Keratinocyte (primary cell): ENCODE measurements at regions not wholly inside any gene's neighbourhood (a gene's known extent, or its start where the extent isn't known, plus 50 kb on each side); places are given as distances from the start of the nearest gene placed in this dataset.

Source experiments
- DNase-seq: peaks from one replicate; pipeline ENCODE4 v3.0.0-alpha.2; 2011; ENCODE audit warnings: low read depth, missing footprints, low spot score
- FAIRE-seq: peaks from 2 replicates; lab custom pipeline; 2011; peaks lifted over from hg19 to GRCh38; lab: Jason Lieb, UNC
- H2AFZ ChIP-seq: 2 replicates; pipeline ENCODE4 v1.6.0; 2012; ENCODE audit warnings: low read length, control low read depth, inconsistent platforms; ENCODE audit not compliant: control insufficient read depth
- H3K27ac ChIP-seq: 2 replicates; pipeline ENCODE4 v1.5.1; 2011; ENCODE audit warnings: low read length; ENCODE audit not compliant: control insufficient read depth, insufficient read depth
- H3K27me3 ChIP-seq: 3 replicates; pipeline ENCODE4 v1.6.0; 2011; ENCODE audit warnings: low read length; ENCODE audit not compliant: control insufficient read depth, insufficient read depth; ENCODE audit errors: extremely low read depth
- H3K36me3 ChIP-seq, 2 experiments: 2 replicates in 1 of 2; 3 replicates in 1 of 2; pipeline ENCODE4 v1.5.1; 2011; ENCODE audit warnings: low read length in 2 of 2, mild to moderate bottlenecking in 1 of 2; ENCODE audit not compliant: control insufficient read depth in 2 of 2, insufficient read depth in 2 of 2; ENCODE audit errors: extremely low read depth in 1 of 2
- H3K4me1 ChIP-seq: 3 replicates; pipeline ENCODE4 v1.5.1; 2011; ENCODE audit warnings: low read length; ENCODE audit not compliant: control insufficient read depth, insufficient read depth; ENCODE audit errors: extremely low read depth
- H3K4me2 ChIP-seq: 3 replicates; pipeline ENCODE4 v1.6.0; 2011; ENCODE audit warnings: low read depth, low read length; ENCODE audit not compliant: control insufficient read depth, insufficient read depth; ENCODE audit errors: extremely low read depth
- H3K4me3 ChIP-seq, 3 experiments: fragments of 200-600 bp in 1 of 3; sonication (generic) in 1 of 3; 2 replicates in 2 of 3; 3 replicates in 1 of 3; pipeline ENCODE4 v1.5.1; 2011 to 2016; ENCODE audit warnings: low read length in 3 of 3, mild to moderate bottlenecking in 3 of 3, control low read depth in 2 of 3, inconsistent platforms in 1 of 3, low read depth in 1 of 3, mixed read lengths in 1 of 3, mixed run types in 1 of 3, moderate library complexity in 1 of 3; ENCODE audit not compliant: control insufficient read depth in 2 of 3, insufficient read depth in 2 of 3; ENCODE audit errors: extremely low read depth in 1 of 3
- H3K79me2 ChIP-seq: 2 replicates; pipeline ENCODE4 v1.6.0; 2012; ENCODE audit warnings: low read length; ENCODE audit not compliant: control insufficient read depth, insufficient read depth
- H3K9ac ChIP-seq: 3 replicates; pipeline ENCODE4 v1.6.0; 2011; ENCODE audit warnings: low read length; ENCODE audit not compliant: control insufficient read depth, insufficient read depth; ENCODE audit errors: extremely low read depth
- H3K9me1 ChIP-seq: 3 replicates; pipeline ENCODE4 v1.6.0; 2011; ENCODE audit warnings: low read length; ENCODE audit not compliant: control insufficient read depth, insufficient read depth; ENCODE audit errors: extremely low read depth
- H3K9me3 ChIP-seq: 2 replicates; pipeline ENCODE4 v1.5.1; 2012; ENCODE audit warnings: low read depth, low read length; ENCODE audit not compliant: control insufficient read depth
- H4K20me1 ChIP-seq: 3 replicates; pipeline ENCODE4 v1.6.0; 2011; ENCODE audit warnings: low read length; ENCODE audit not compliant: control insufficient read depth, insufficient read depth; ENCODE audit errors: extremely low read depth
- EZH2 ChIP-seq: IDR thresholded peaks from one replicate; pipeline ENCODE4 v1.6.1; 2012; ENCODE audit warnings: inconsistent platforms, mild to moderate bottlenecking, low read length, moderate library complexity
- dilution Hi-C: fragments of 300-500 bp; cut with MboI; formaldehyde crosslinking; loops from one replicate; pipeline ENCODE4 v1.7.0; 2020; ENCODE audit warnings: low sequenced_read_pairs; ENCODE audit not compliant: extremely low pct_ligation_motif_present
- TF ChIP-seq, protein P1 (sequence below), 3 experiments: IDR thresholded peaks in 1 of 3; conservative IDR thresholded peaks in 1 of 3; optimal IDR thresholded peaks in 1 of 3; 2 replicates in 2 of 3; 3 replicates in 1 of 3; pipeline versions ENCODE3 to v1.5.1; 2011; ENCODE audit warnings: low read length in 3 of 3, mild to moderate bottlenecking in 3 of 3, moderate library complexity in 2 of 3, control low read depth in 1 of 3, inconsistent platforms in 1 of 3; ENCODE audit not compliant: insufficient read depth in 2 of 3; ENCODE audit errors: extremely low read depth in 1 of 3

DNA sequence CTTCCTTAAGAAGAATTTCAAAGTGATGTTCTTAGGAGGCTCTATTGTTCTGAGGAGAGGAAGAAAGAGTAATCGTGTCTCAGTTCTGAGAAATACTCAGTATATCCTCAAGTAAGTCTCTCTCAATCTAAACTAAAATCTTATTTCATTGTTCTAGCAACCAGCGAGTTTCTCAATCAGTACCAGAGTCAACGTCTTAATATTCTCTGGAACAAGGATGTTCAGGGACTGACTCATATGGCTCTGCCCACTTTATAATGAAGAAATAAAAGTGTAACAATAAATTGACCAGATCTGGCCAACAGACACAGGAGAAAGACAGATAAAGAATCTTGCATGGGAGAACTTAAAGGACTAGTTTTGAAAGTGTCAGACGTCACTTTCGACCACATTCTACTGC lies 469.8 kb upstream of the FLRT2 start:
- FAIRE-seq (no peak), DNase-seq (no peak)
- no peaks in the 10 kb centered on the region for H3K9me3 ChIP-seq
- no peak overlapping the region for H2AFZ ChIP-seq
- no peaks in the 10 kb centered on the region for H3K79me2 ChIP-seq
- H3K4me1 ChIP-seq = no peaks in the 10 kb centered on the region
- no peak overlapping the region for H3K4me2 ChIP-seq
- H3K27me3 ChIP-seq = no peaks in the 10 kb centered on the region
- TF ChIP-seq, protein P1, sequence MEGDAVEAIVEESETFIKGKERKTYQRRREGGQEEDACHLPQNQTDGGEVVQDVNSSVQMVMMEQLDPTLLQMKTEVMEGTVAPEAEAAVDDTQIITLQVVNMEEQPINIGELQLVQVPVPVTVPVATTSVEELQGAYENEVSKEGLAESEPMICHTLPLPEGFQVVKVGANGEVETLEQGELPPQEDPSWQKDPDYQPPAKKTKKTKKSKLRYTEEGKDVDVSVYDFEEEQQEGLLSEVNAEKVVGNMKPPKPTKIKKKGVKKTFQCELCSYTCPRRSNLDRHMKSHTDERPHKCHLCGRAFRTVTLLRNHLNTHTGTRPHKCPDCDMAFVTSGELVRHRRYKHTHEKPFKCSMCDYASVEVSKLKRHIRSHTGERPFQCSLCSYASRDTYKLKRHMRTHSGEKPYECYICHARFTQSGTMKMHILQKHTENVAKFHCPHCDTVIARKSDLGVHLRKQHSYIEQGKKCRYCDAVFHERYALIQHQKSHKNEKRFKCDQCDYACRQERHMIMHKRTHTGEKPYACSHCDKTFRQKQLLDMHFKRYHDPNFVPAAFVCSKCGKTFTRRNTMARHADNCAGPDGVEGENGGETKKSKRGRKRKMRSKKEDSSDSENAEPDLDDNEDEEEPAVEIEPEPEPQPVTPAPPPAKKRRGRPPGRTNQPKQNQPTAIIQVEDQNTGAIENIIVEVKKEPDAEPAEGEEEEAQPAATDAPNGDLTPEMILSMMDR (optimal IDR thresholded peaks at IDR 0.05 in 1 of 3, IDR thresholded peaks at IDR 0.05 in 1 of 3, conservative IDR thresholded peaks at IDR 0.05 in 1 of 3; ENCODE audit: extremely low read depth in 1 of 3, insufficient read depth in 2 of 3, low read length in 3 of 3) = no peak
- TF ChIP-seq EZH2 = no peak
- no peaks in the 10 kb centered on the region for H3K36me3 ChIP-seq
- no peak overlapping the region for H3K4me3 ChIP-seq
- dilution Hi-C loops = no loop called here
- H3K27ac ChIP-seq = no peak overlapping the region
- no peak overlapping the region for H3K9ac ChIP-seq
- H4K20me1 ChIP-seq = no peaks in the 10 kb centered on the region
- no peaks in the 10 kb centered on the region for H3K9me1 ChIP-seq

DNA sequence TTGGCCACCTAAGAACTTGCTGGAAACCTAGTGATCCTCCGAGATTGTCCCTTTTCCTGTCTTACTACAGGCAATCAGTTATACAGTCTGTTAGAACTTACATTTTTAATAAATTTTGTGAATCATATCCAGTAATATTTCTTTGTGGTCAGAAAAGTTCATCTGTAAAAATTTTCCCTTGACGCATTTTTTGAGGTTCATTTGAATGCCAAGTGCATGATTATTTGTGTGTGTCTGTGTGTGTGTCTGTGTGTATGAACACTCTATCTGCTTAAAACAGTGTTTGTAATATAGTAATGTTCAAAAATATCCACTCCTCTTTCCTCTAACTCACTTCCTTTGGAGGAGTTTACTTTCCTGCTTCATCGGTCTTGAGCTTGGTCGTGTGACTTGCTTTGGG lies 468.7 kb upstream of the FLRT2 start:
- Histone ChIP-seq H4K20me1 (no peaks in the 10 kb centered on the region), H3K4me3 (no peak overlapping the region), H3K9ac (no peak overlapping the region), H3K9me3 (no peaks in the 10 kb centered on the region), H3K4me2 (no peak overlapping the region), H3K27ac (no peak overlapping the region), H3K79me2 (no peaks in the 10 kb centered on the region), H3K9me1 (no peaks in the 10 kb centered on the region), H2AFZ (no peak overlapping the region), H3K4me1 (no peaks in the 10 kb centered on the region), H3K27me3 (no peaks in the 10 kb centered on the region), H3K36me3 (no peaks in the 10 kb centered on the region)
- dilution Hi-C loops = no loop called here
- FAIRE-seq (no peak), DNase-seq (no peak)
- TF ChIP-seq, protein P1 (optimal IDR thresholded peaks at IDR 0.05 in 1 of 3, IDR thresholded peaks at IDR 0.05 in 1 of 3, conservative IDR thresholded peaks at IDR 0.05 in 1 of 3; ENCODE audit: extremely low read depth in 1 of 3, insufficient read depth in 2 of 3, low read length in 3 of 3) = no peak
- no peak for TF ChIP-seq EZH2
